Epithelial cell of proximal tubule (primary cell): ENCODE measurements at regions not wholly inside any gene's neighbourhood (a gene's known extent, or its start where the extent isn't known, plus 50 kb on each side); places are given as distances from the start of the nearest gene placed in this dataset.

Source experiments
- DNase-seq: peaks from one replicate; pipeline ENCODE4 v3.0.0-alpha.2; 2011; ENCODE audit warnings: low read depth
- H3K4me3 ChIP-seq: 2 replicates; pipeline ENCODE4 v1.5.1; 2011; ENCODE audit warnings: low read depth, mild to moderate bottlenecking, low read length
- TF ChIP-seq, protein P1 (sequence below): conservative IDR thresholded peaks from 2 replicates; pipeline ENCODE4 v1.5.1; 2012; ENCODE audit warnings: low read depth, mild to moderate bottlenecking, low read length

DNA sequence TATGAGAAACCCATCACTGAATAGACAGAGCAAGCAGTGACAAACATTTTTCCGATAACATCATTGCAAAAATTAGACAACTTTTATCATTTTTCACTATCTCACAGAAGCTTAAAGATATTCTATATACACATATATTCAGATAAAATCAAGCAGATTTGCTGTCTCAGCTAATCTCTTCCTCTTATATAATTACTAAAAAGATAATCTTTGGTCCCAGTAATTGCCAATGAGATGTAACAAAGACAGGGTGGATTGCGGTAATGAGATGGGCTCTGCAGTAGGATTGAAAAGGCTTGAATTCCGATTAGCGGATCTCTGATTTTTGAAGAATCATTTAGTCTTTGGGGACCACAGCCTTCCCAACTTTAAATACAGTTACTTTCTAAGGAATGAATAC lies 63.5 kb downstream of the SYT4 start:
- DNase-seq, result no peak
- TF ChIP-seq, protein P1, sequence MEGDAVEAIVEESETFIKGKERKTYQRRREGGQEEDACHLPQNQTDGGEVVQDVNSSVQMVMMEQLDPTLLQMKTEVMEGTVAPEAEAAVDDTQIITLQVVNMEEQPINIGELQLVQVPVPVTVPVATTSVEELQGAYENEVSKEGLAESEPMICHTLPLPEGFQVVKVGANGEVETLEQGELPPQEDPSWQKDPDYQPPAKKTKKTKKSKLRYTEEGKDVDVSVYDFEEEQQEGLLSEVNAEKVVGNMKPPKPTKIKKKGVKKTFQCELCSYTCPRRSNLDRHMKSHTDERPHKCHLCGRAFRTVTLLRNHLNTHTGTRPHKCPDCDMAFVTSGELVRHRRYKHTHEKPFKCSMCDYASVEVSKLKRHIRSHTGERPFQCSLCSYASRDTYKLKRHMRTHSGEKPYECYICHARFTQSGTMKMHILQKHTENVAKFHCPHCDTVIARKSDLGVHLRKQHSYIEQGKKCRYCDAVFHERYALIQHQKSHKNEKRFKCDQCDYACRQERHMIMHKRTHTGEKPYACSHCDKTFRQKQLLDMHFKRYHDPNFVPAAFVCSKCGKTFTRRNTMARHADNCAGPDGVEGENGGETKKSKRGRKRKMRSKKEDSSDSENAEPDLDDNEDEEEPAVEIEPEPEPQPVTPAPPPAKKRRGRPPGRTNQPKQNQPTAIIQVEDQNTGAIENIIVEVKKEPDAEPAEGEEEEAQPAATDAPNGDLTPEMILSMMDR, result no peak
- no peak overlapping the region for H3K4me3 ChIP-seq

DNA sequence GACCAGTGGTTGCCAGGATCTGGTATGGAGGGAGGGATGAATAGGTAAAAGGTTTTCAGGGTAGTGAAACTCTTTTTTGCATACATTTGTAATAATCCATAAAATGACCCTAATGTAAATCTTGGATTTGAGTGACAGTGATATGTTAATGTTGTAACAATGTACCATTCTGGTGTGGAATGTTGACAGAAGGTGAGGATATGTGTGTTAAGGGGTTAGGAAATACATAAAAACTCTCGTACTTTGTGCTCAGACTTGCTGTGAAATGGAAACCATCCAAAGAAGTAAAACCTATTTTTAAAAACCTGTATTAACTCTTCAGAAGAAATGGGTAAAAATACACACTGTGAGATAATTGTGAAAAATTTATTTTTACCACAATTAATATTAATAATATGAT lies 66.2 kb downstream of the SYT4 start:
- no peak overlapping the region for H3K4me3 ChIP-seq
- TF ChIP-seq, protein P1, result no peak
- no peak for DNase-seq

DNA sequence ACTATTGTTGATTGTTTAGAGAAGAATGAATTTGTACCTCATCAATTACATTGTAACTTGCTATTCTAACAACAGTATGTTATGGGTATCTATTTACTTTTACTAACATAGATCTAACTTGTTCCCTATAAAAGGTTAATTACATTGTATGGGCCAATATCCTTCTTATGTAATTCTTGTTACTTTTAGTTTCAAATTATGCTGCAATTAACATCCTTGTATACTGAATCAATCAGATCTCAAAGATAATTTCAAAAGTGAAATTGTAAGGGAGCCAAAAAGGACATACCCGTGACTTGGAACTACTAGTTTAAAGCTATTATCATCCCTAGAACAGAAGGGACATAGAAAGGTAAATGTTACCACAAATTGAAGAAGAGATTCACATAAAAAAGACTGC lies 79.9 kb upstream of the RIT2 start:
- H3K4me3 ChIP-seq, result no peak overlapping the region
- no peak for DNase-seq
- TF ChIP-seq, protein P1, result no peak

DNA sequence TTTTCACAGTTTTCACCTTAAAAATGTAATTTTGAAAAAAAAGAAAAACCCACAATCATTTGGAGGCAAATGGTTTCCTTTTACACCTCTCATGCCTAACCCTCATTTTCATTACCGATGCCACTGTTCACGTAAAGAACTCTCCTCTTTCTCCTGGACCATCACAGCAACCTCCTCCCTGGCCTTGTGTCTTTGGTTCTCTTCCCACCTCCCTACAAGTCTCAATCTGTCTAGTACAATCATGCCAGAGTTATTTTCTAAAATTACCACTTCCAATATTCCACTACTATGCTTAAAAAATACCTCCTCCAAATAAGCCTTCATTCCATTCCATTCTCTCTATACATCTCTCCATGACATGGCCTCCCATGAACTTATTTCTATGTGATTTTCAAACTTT lies 77.9 kb upstream of the RIT2 start:
- DNase-seq, result no peak
- TF ChIP-seq, protein P1, result no peak
- H3K4me3 ChIP-seq, result no peak overlapping the region

DNA sequence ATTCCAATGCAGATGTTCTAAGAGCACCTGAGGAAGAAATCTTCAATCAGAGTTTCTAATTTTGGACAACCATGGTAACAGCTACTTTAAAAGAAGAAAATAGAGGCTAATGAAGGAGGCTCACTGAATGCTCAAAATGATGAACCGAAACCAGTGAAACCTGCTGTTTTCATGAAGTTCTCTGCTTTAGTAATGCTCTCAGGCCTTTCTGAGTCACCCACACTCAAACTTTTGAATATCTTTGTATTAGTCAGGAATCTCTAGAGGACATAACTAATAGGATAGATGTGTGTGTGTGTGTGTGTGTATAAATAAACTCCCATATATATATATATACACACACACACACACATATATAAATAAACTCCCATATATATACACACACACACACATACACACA lies 76.9 kb upstream of the RIT2 start:
- no peak for DNase-seq
- no peak overlapping the region for H3K4me3 ChIP-seq
- TF ChIP-seq, protein P1, result no peak

DNA sequence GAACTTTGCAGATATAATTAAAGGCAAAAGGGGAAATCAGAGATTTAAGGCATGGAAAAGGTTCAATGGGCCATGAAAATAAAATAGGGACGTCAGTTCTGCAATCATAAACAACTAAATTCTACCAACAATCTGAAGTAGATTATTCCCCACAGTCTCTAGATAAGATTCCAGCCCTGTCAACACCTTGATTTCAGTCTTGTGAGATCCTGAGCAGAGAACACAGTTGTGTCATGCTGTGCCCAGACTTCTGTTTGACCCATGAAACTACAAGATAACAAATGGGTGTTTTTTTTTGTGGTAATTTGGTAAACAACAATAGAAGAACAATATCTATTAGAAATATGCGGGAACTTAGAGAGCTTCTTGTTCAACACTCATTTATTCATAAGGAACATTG lies 66.2 kb upstream of the RIT2 start:
- TF ChIP-seq, protein P1, result no peak
- no peak for DNase-seq

DNA sequence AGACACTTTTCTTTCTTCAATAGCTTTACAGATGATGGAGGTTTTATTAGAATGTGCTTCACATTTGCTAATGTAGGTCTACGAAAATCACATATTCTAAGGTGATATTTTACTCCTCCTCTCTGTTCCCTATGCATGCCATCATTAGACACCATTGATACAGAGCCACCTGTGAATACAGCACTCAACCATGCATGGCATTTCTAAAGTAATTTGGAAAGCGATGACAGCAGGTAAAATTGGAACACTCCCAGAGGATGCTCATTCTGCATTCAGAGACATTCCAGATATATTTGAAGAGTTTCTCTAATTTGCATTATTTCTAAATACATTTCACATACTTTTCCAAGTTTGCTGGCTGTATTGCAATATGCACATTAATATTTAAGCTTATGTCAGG lies 65.3 kb upstream of the RIT2 start:
- H3K4me3 ChIP-seq, result no peak overlapping the region
- TF ChIP-seq, protein P1, result no peak
- DNase-seq, result no peak

More for the DNA sequence above, 66.2 kb upstream of the RIT2 start:
- H3K4me3 ChIP-seq, result no peak overlapping the region
